HFFc6 (cell line): ENCODE measurements at regions not wholly inside any gene's neighbourhood (a gene's known extent, or its start where the extent isn't known, plus 50 kb on each side); places are given as distances from the start of the nearest gene placed in this dataset.

Source experiments
- DNase-seq: peaks from one replicate; pipeline ENCODE4 v3.0.0-alpha.2; 2018
- H3K27ac Mint-ChIP-seq: 2 replicates; pipeline ENCODE4 v1.8.0; 2020; ENCODE audit warnings: mild to moderate bottlenecking, mixed read lengths
- H3K27me3 Mint-ChIP-seq: 2 replicates; pipeline ENCODE4 v1.8.0; 2021; ENCODE audit warnings: mild to moderate bottlenecking, moderate library complexity, mixed read lengths; ENCODE audit not compliant: insufficient read depth
- H3K36me3 Mint-ChIP-seq: 2 replicates; pipeline ENCODE4 v1.8.0; 2021; ENCODE audit warnings: low read depth, mixed read lengths
- H3K4me1 Mint-ChIP-seq: 2 replicates; pipeline ENCODE4 v1.8.0; 2020; ENCODE audit warnings: low read depth, mixed read lengths
- H3K4me3 Mint-ChIP-seq: 2 replicates; pipeline ENCODE4 v1.8.0; 2020; ENCODE audit warnings: mild to moderate bottlenecking, moderate library complexity, mixed read lengths
- H3K9me3 Mint-ChIP-seq: 2 replicates; pipeline ENCODE4 v1.8.0; 2020; ENCODE audit warnings: mild to moderate bottlenecking, mixed read lengths
- TF ChIP-seq, protein P1 (sequence below): fragments of 200-600 bp; sonication (generic); IDR thresholded peaks from 2 replicates; pipeline ENCODE4 v1.5.0; 2021; ENCODE audit warnings: antibody characterized with exemption, mild to moderate bottlenecking

DNA sequence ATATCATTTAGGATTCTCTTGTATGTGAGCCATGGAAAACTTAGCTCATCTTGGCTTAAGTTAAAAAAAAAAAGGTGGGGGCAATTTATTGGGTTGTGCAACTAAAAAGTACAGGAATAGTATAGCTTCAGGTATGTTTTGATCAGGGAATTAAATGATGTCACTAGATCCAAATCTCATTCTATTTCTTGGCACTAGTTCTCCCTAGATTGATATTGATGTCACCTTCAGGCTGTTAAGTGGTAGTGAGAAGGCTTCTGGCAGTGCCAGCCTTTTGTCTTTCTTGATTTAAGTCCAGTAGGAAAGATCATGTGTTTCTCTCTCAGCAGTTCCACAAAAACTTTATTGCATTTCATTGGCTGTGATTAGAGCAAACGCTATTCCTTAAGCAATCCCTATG lies 65.0 kb upstream of the ZBED5 start:
- H3K27ac Mint-ChIP-seq, result no peak overlapping the region
- H3K36me3 Mint-ChIP-seq, result peaks cover 10% of the 10 kb centered on the region
- H3K4me1 Mint-ChIP-seq, result peaks cover 46% of the 10 kb centered on the region
- no peaks in the 10 kb centered on the region for H3K27me3 Mint-ChIP-seq
- DNase-seq, result no peak
- TF ChIP-seq, protein P1, sequence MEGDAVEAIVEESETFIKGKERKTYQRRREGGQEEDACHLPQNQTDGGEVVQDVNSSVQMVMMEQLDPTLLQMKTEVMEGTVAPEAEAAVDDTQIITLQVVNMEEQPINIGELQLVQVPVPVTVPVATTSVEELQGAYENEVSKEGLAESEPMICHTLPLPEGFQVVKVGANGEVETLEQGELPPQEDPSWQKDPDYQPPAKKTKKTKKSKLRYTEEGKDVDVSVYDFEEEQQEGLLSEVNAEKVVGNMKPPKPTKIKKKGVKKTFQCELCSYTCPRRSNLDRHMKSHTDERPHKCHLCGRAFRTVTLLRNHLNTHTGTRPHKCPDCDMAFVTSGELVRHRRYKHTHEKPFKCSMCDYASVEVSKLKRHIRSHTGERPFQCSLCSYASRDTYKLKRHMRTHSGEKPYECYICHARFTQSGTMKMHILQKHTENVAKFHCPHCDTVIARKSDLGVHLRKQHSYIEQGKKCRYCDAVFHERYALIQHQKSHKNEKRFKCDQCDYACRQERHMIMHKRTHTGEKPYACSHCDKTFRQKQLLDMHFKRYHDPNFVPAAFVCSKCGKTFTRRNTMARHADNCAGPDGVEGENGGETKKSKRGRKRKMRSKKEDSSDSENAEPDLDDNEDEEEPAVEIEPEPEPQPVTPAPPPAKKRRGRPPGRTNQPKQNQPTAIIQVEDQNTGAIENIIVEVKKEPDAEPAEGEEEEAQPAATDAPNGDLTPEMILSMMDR, result no peak
- peaks cover 10% of the 10 kb centered on the region for H3K9me3 Mint-ChIP-seq
- no peak overlapping the region for H3K4me3 Mint-ChIP-seq

DNA sequence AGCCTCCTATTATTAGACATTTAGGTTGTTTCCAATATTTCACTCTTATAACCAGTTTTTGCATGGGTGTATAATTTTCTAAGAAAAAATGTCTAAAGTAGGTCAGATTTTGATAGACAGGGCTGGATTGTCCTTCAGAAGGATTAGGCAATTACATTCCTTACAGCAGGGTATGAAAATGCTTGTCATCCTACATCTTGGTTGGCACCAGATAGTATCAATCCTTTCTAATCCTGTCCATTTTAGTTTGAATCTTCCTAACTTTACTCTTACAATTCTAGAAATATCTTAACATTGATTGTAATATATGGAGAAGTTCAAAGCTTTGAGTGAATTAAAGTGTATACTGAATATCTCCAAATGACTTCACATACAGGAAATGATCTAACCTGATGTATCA lies 63.0 kb upstream of the ZBED5 start:
- Mint-ChIP-seq H3K27me3 (no peaks in the 10 kb centered on the region), H3K27ac (no peak overlapping the region), H3K9me3 (peaks cover 22% of the 10 kb centered on the region), H3K36me3 (peaks cover 20% of the 10 kb centered on the region), H3K4me3 (no peak overlapping the region), H3K4me1 (peaks cover 33% of the 10 kb centered on the region)
- no peak for DNase-seq
- TF ChIP-seq, protein P1, result no peak

DNA sequence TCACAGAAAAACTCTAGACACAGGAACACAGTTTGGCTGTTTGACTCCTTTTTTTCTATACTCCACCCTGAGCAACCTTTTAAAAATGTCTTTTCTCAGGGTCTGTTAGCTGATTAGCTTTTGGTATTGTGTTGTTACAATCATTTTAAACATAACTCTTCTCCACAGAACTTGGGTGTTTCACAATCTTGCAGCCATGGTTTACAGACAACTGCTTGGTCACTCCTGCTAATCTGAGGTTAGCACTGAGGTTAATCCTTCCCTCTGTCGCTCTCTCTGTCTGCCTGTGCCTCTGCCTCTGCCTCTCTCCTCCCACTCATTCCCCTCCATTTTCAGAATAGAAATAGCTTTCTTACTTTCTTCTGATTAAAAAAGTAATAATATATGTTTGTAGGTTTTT lies 62.4 kb upstream of the ZBED5 start:
- no peaks in the 10 kb centered on the region for H3K27me3 Mint-ChIP-seq
- peaks cover 20% of the 10 kb centered on the region for H3K36me3 Mint-ChIP-seq
- peaks cover 26% of the 10 kb centered on the region for H3K4me1 Mint-ChIP-seq
- no peak overlapping the region for H3K4me3 Mint-ChIP-seq
- H3K9me3 Mint-ChIP-seq, result peaks cover 22% of the 10 kb centered on the region
- TF ChIP-seq, protein P1, result no peak
- peak; percentile 51 for DNase-seq
- no peak overlapping the region; the same call in 1 of the 2 replicates for H3K27ac Mint-ChIP-seq

DNA sequence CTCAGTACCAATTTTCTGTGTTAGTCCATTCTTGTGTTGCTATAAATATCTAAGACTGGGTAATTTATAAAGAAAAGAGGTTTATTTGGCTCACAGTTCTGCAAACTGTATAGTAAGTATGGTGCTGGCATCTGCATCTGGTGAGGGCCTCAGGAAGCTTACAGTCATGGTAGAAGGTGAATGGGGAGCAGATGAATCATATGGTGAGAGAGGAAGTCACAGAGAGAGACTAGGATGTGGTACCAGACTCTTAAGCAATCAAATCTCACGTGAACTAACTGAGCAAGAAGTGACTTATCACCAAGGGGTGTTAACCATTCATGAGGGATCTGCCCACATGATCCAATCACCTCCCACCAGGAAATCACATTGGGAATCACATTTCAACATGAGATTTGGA lies 60.8 kb upstream of the ZBED5 start:
- Mint-ChIP-seq H3K27ac (no peak overlapping the region), H3K36me3 (peaks cover 20% of the 10 kb centered on the region), H3K4me1 (peaks cover 26% of the 10 kb centered on the region), H3K27me3 (no peaks in the 10 kb centered on the region), H3K9me3 (peaks cover 22% of the 10 kb centered on the region), H3K4me3 (no peak overlapping the region)
- DNase-seq, result no peak
- TF ChIP-seq, protein P1, result no peak

DNA sequence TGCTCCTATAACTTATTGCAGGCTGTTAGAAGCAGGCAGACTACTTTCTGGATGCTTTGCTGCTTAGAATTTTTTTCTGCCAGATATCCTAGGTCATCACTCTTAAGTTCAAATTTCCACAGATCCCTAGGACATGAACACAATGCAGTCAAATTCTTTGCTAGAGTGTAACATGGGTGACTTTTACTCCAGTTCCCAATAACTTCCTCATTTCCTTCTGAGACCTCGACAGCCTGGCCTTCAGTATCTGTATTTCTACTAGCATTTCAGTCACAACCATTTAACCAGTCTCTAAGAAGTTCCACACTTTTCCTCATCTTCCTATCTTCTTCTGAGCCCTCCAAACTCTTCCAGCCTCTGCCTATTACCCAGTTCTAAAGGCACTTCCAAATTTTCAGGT lies 60.4 kb upstream of the ZBED5 start:
- TF ChIP-seq, protein P1, result no peak
- DNase-seq, result no peak
- Mint-ChIP-seq H3K9me3 (peaks cover 22% of the 10 kb centered on the region), H3K4me3 (no peak overlapping the region), H3K27me3 (no peaks in the 10 kb centered on the region; the same call in 1 of the 2 replicates), H3K4me1 (peaks cover 30% of the 10 kb centered on the region), H3K27ac (no peak overlapping the region), H3K36me3 (peaks cover 20% of the 10 kb centered on the region)

DNA sequence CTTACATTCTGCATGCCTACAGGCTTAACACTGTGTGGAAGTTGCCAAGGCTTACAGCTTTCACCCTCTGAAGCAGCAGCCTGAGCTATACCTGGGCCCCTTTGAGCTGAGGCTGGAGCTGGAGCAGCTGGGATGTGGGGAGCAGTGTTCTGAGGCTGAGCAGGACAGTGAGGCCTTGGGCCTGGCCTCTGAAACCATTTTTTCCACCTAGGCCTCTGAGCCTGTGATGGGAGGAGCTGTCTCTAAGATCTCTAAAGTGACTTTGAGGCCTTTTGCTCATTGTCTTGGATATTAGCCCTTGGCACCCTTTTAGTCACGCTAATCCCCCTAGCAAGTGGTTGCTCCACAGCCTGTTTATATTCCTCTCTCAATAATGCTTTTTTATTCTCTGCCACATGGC lies 59.9 kb upstream of the ZBED5 start:
- Mint-ChIP-seq H3K27ac (no peak overlapping the region), H3K9me3 (peaks cover 22% of the 10 kb centered on the region), H3K4me1 (peaks cover 31% of the 10 kb centered on the region), H3K27me3 (no peaks in the 10 kb centered on the region; the same call in 1 of the 2 replicates), H3K36me3 (peaks cover 20% of the 10 kb centered on the region), H3K4me3 (no peak overlapping the region)
- TF ChIP-seq, protein P1, result no peak
- no peak for DNase-seq
